Breast epithelium (tissue), 3 donors: ENCODE measurements at regions not wholly inside any gene's neighbourhood (a gene's known extent, or its start where the extent isn't known, plus 50 kb on each side); places are given as distances from the start of the nearest gene placed in this dataset.

Experiments used
- CTCF ChIP-seq, 3 donors: fragments of 450-650 bp; IDR thresholded peaks; one replicate each; pipeline ENCODE4 v1.5.1; 2016 to 2017; ENCODE audit warnings: antibody characterized with exemption in 3 of 3, mild to moderate bottlenecking in 3 of 3, moderate library complexity in 3 of 3
- POLR2A ChIP-seq: fragments of 450-650 bp; IDR thresholded peaks from one replicate; pipeline ENCODE4 v1.6.1; 2016; ENCODE audit warnings: antibody characterized with exemption, mild to moderate bottlenecking, moderate library complexity
- POLR2AphosphoS5 ChIP-seq, 3 donors: sonication (generic); formaldehyde crosslinking; IDR thresholded peaks; one replicate each; pipeline ENCODE4 v1.6.1; 2017; ENCODE audit warnings: antibody characterized with exemption in 3 of 3

GRCh38 chr2:237231593-237231992 is 145.9 kb downstream of the COPS8 start:
- TF ChIP-seq POLR2A (no peak), CTCF (IDR thresholded peaks at IDR 0.05) (no peak), POLR2AphosphoS5 (IDR thresholded peaks at IDR 0.05) (no peak)
